ENCODE measurements at regions not wholly inside any gene's neighbourhood (a gene's known extent, or its start where the extent isn't known, plus 50 kb on each side); places are given as distances from the start of the nearest gene placed in this dataset.

- TF ChIP-seq CTCF (IDR thresholded peaks at IDR 0.05): no peak
- TF ChIP-seq POLR2A (IDR thresholded peaks at IDR 0.05): no peak
Observed at GRCh38 chr6:167589615-167589940, 237.1 kb upstream of the AFDN start.

Measured in lower leg skin (tissue), 3 donors.